ENCODE measurements at regions not wholly inside any gene's neighbourhood (a gene's known extent, or its start where the extent isn't known, plus 50 kb on each side); places are given as distances from the start of the nearest gene placed in this dataset.

DNA sequence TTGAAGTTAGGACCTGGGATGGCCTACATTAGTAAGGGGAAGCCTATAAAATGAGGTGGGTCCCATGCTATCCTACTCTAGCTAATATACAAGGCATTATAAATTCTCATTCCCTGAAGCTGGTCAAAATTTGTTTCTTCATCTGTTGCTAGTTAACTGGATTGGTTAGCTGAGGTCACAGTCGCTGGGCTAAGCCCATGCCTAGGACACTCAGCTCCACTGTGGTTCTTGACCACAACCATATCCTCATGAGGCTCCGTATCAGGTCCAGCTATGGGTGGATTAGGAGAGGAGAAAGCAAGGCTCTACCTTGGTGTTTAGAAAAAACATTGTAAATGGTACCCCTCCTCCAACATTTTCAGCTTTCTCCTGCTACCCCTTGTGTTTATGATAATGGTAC lies 52.8 kb upstream of the RAI14 start:
- BruUV-seq (replicated peaks): no TSS peak
- H2AFZ ChIP-seq (ENCODE audit: low read depth, low read length): no peak overlapping the region
- no peaks in the 10 kb centered on the region for H3K79me2 ChIP-seq (ENCODE audit: control insufficient read depth, insufficient read depth, low read length)
- no peak for TF ChIP-seq POLR2AphosphoS5 (IDR thresholded peaks at IDR 0.05; ENCODE audit: insufficient read depth, low read depth, low read length)
- TF ChIP-seq JUN (IDR thresholded peaks at IDR 0.05; ENCODE audit: borderline replicate concordance, insufficient read depth, insufficient read length, low read depth): no peak
- TF ChIP-seq MYC (IDR thresholded peaks at IDR 0.05; ENCODE audit: low read depth, low read length): no peak
- TF ChIP-seq FOS (IDR thresholded peaks at IDR 0.05; ENCODE audit: borderline replicate concordance, insufficient read depth, low read length): no peak
- TF ChIP-seq, protein P1, sequence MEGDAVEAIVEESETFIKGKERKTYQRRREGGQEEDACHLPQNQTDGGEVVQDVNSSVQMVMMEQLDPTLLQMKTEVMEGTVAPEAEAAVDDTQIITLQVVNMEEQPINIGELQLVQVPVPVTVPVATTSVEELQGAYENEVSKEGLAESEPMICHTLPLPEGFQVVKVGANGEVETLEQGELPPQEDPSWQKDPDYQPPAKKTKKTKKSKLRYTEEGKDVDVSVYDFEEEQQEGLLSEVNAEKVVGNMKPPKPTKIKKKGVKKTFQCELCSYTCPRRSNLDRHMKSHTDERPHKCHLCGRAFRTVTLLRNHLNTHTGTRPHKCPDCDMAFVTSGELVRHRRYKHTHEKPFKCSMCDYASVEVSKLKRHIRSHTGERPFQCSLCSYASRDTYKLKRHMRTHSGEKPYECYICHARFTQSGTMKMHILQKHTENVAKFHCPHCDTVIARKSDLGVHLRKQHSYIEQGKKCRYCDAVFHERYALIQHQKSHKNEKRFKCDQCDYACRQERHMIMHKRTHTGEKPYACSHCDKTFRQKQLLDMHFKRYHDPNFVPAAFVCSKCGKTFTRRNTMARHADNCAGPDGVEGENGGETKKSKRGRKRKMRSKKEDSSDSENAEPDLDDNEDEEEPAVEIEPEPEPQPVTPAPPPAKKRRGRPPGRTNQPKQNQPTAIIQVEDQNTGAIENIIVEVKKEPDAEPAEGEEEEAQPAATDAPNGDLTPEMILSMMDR (IDR thresholded peaks at IDR 0.05; ENCODE audit: extremely low read depth in 1 of 2, insufficient read depth in 1 of 2, low read depth in 1 of 2, low read length in 2 of 2): no peak
- H3K9me3 ChIP-seq (replicated peaks; ENCODE audit: control insufficient read depth, insufficient read depth, low read length): no peaks in the 10 kb centered on the region
- no peaks in the 10 kb centered on the region for H3K36me3 ChIP-seq (ENCODE audit: control insufficient read depth in 2 of 2, extremely low read depth in 1 of 2, insufficient read depth in 2 of 2, low read length in 2 of 2)
- H3K27me3 ChIP-seq (ENCODE audit: control insufficient read depth in 2 of 2, insufficient read depth in 2 of 2, low read length in 2 of 2): no peaks in the 10 kb centered on the region
- no peak overlapping the region for H3K4me2 ChIP-seq (ENCODE audit: insufficient read depth, low read length)
- ChIA-PET CTCF (interaction anchor here (0.5 to 1.1 kb wide), 3 partner anchors 11 to 50 kb away, joined by 3 read pairs; no protein-coding TSS in a partner anchor), POLR2A (no interaction called here)
- DNase-seq (ENCODE audit: low read depth, low spot score) (no peak), FAIRE-seq (no peak)
- dilution Hi-C loops (cut with MboI; ENCODE audit: extremely low pct_ligation_motif_present, low sequenced_read_pairs): no loop called here
- no peak overlapping the region for H3K9ac ChIP-seq (replicated peaks; ENCODE audit: extremely low read depth, insufficient read depth, low read length)
- H3K4me3 ChIP-seq (replicated peaks in 1 of 3; ENCODE audit: insufficient read depth in 1 of 3, low read depth in 1 of 3, low read length in 3 of 3): no peak overlapping the region
- H3K9me1 ChIP-seq (replicated peaks; ENCODE audit: control insufficient read depth, extremely low read depth, insufficient read depth, low read length): no peaks in the 10 kb centered on the region
- H4K20me1 ChIP-seq (replicated peaks; ENCODE audit: control insufficient read depth, extremely low read depth, insufficient read depth, low read length): no peaks in the 10 kb centered on the region
- intact Hi-C loops (cut with micrococcal nuclease): no loop called here
- H3K27ac ChIP-seq (ENCODE audit: insufficient read depth, low read depth, low read length): no peak overlapping the region
- H3K4me1 ChIP-seq (ENCODE audit: control insufficient read depth, extremely low read depth, insufficient read depth, low read length): peaks cover 10% of the 10 kb centered on the region

DNA sequence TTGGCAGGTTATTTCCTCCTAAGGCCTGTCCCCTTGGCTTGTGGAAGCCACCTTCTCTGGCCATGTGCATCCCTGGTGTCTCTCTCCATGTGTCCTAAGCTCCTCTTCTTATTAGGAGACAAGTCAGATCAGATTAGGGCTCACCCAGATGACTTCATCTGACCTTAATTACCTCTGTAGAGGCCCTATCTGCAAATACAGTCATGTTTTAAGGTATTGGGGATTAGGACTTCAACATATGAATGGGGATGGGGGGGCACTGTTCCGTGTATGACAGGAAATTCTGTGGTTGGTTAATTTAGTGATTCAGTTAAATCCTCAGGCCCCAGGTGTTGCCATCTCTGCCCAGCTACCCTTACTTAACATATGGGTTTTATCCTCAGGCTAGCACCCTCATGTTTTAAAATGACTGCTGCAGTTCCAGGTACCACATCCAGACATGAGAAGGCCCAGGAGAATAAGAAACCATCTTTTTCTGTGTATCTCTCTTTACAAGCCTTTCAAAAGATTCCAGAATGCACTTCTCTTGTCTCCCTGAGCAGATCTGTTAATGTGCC lies 51.9 kb upstream of the RAI14 start:
- dilution Hi-C loops (cut with MboI; ENCODE audit: extremely low pct_ligation_motif_present, low sequenced_read_pairs): no loop called here

More for the DNA sequence above, 51.9 kb upstream of the RAI14 start:
- H3K9me3 ChIP-seq (replicated peaks; ENCODE audit: control insufficient read depth, insufficient read depth, low read length): no peaks in the 10 kb centered on the region
- H4K20me1 ChIP-seq (replicated peaks; ENCODE audit: control insufficient read depth, extremely low read depth, insufficient read depth, low read length): no peaks in the 10 kb centered on the region
- H3K9ac ChIP-seq (replicated peaks; ENCODE audit: extremely low read depth, insufficient read depth, low read length): no peak overlapping the region
- peaks cover 11% of the 10 kb centered on the region for H3K4me1 ChIP-seq (ENCODE audit: control insufficient read depth, extremely low read depth, insufficient read depth, low read length)
- intact Hi-C loops (cut with micrococcal nuclease): no loop called here
- no peak overlapping the region for H3K4me2 ChIP-seq (ENCODE audit: insufficient read depth, low read length)
- no peaks in the 10 kb centered on the region for H3K36me3 ChIP-seq (ENCODE audit: control insufficient read depth in 2 of 2, extremely low read depth in 1 of 2, insufficient read depth in 2 of 2, low read length in 2 of 2)
- no peak overlapping the region for H2AFZ ChIP-seq (ENCODE audit: low read depth, low read length)
- no peak overlapping the region for H3K4me3 ChIP-seq (replicated peaks in 1 of 3; ENCODE audit: insufficient read depth in 1 of 3, low read depth in 1 of 3, low read length in 3 of 3)
- H3K27me3 ChIP-seq (ENCODE audit: control insufficient read depth in 2 of 2, insufficient read depth in 2 of 2, low read length in 2 of 2): no peaks in the 10 kb centered on the region
- POLR2A ChIA-PET: no interaction called here
- DNase-seq (ENCODE audit: low read depth, low spot score): no peak
- FAIRE-seq: no peak
- H3K9me1 ChIP-seq (replicated peaks; ENCODE audit: control insufficient read depth, extremely low read depth, insufficient read depth, low read length): no peaks in the 10 kb centered on the region
- no peak for TF ChIP-seq EZH2 (IDR thresholded peaks at IDR 0.05; ENCODE audit: borderline replicate concordance, low read depth, low read length, severe bottlenecking)
- BruUV-seq (replicated peaks): no TSS peak
- no peaks in the 10 kb centered on the region for H3K79me2 ChIP-seq (ENCODE audit: control insufficient read depth, insufficient read depth, low read length)
- CTCF ChIA-PET: interaction anchor here (0.5 kb wide), 1 partner anchor 22 kb away, joined by 3 read pairs; no protein-coding TSS in a partner anchor
- no peak overlapping the region for H3K27ac ChIP-seq (ENCODE audit: insufficient read depth, low read depth, low read length)
